Caki2 (cell line): ENCODE measurements at regions not wholly inside any gene's neighbourhood (a gene's known extent, or its start where the extent isn't known, plus 50 kb on each side); places are given as distances from the start of the nearest gene placed in this dataset.
A peak's percentile ranks its signal among the peaks of the same experiment; 100 is the strongest.
"Not testable (repeated sequence)": the region's sequence is repeated elsewhere in the genome, so short reads cannot be mapped to it uniquely, and the experiment has no call there.

ENCODE experiments used
- DNase-seq: peaks from one replicate; pipeline ENCODE4 v3.0.0-alpha.2; 2015; ENCODE audit warnings: low read depth
- in situ Hi-C: cut with HindIII; loops from 2 replicates; pipeline ENCODE4 v1.10.0; 2016; ENCODE audit warnings: low sequenced_read_pairs, low pct_unique_long_range_greater_than_20kb, mixed read lengths

GRCh38 chr11:49442669-49443068 is 234.3 kb upstream of the FOLH1 start:
- in situ Hi-C loops, result no loop called here
- DNase-seq, result no peak

- DNase-seq, in situ Hi-C loops: not testable (repeated sequence)
These were observed 231.5 kb upstream of the FOLH1 start for GRCh38 chr11:49439901-49440300.

- in situ Hi-C loops, DNase-seq: not testable (repeated sequence)
These were observed 225.9 kb upstream of the FOLH1 start for GRCh38 chr11:49434308-49434707.

GRCh38 chr11:49432242-49432848 is 223.9 kb upstream of the FOLH1 start:
- in situ Hi-C loops, result no loop called here
- DNase-seq, result no peak

GRCh38 chr11:49424136-49424535 is 215.7 kb upstream of the FOLH1 start:
- DNase-seq, result no peak
- in situ Hi-C loops, result no loop called here

GRCh38 chr11:49418877-49419276 is 210.5 kb upstream of the FOLH1 start:
- DNase-seq, in situ Hi-C loops: not testable (repeated sequence)

GRCh38 chr11:49405743-49406142 is 197.3 kb upstream of the FOLH1 start:
- in situ Hi-C loops, result no loop called here
- no peak for DNase-seq

- in situ Hi-C loops, DNase-seq: not testable (repeated sequence)
These were observed 187.4 kb upstream of the FOLH1 start for GRCh38 chr11:49395789-49396188.

GRCh38 chr11:49390362-49390761 is 182.0 kb upstream of the FOLH1 start:
- in situ Hi-C loops, DNase-seq: not testable (repeated sequence)

- in situ Hi-C loops, DNase-seq: not testable (repeated sequence)
These were observed 180.7 kb upstream of the FOLH1 start for GRCh38 chr11:49389149-49389548.

- DNase-seq, in situ Hi-C loops: not testable (repeated sequence)
These were observed 176.0 kb upstream of the FOLH1 start for GRCh38 chr11:49384371-49384770.

- no peak for DNase-seq
- in situ Hi-C loops, result no loop called here
These were observed 169.6 kb upstream of the FOLH1 start for GRCh38 chr11:49377978-49378377.

- DNase-seq, in situ Hi-C loops: not testable (repeated sequence)
These were observed 165.5 kb upstream of the FOLH1 start for GRCh38 chr11:49373866-49374265.

- in situ Hi-C loops, DNase-seq: not testable (repeated sequence)
These were observed 165.0 kb upstream of the FOLH1 start for GRCh38 chr11:49373385-49373784.

GRCh38 chr11:49372137-49372536 is 163.7 kb upstream of the FOLH1 start:
- peak; percentile 0 for DNase-seq
- in situ Hi-C loops, result not testable (repeated sequence)

GRCh38 chr11:49368556-49368955 is 160.2 kb upstream of the FOLH1 start:
- in situ Hi-C loops, DNase-seq: not testable (repeated sequence)

- DNase-seq, in situ Hi-C loops: not testable (repeated sequence)
These were observed 157.0 kb upstream of the FOLH1 start for GRCh38 chr11:49365375-49365774.

GRCh38 chr11:49362994-49363393 is 154.6 kb upstream of the FOLH1 start:
- DNase-seq, in situ Hi-C loops: not testable (repeated sequence)

- in situ Hi-C loops, result not testable (repeated sequence)
These were observed 146.1 kb upstream of the FOLH1 start for GRCh38 chr11:49354536-49354935.

GRCh38 chr11:49352868-49353267 is 144.5 kb upstream of the FOLH1 start:
- DNase-seq, in situ Hi-C loops: not testable (repeated sequence)

More at GRCh38 chr11:49354536-49354935, 146.1 kb upstream of the FOLH1 start:
- not testable (repeated sequence) for DNase-seq
